ENCODE measurements at regions not wholly inside any gene's neighbourhood (a gene's known extent, or its start where the extent isn't known, plus 50 kb on each side); places are given as distances from the start of the nearest gene placed in this dataset.

DNA sequence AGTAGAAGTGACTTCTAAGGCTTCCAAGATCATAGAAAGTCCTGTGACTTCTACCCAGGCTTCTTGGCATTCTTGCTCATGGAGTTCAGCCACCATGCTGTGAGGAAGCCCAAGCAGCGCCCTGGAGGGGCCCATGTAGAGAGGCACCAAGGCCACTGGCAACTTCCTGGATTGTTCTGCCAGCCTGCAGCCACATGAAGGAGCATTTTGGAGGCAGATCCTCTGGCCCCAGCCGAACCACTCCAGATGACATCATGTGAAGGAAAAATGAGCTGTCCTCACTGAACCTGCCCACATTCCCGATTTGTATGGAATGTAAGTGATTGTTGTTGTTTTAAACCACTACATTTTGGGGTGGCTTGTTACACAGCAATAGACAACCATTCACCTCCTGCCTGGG lies 51.5 kb upstream of the MNX1 start:
- no peak overlapping the region for H3K27ac Mint-ChIP-seq
- no peaks in the 10 kb centered on the region for H3K36me3 Mint-ChIP-seq (ENCODE audit: low read depth)
- no peak overlapping the region for H3K4me3 Mint-ChIP-seq
- no peaks in the 10 kb centered on the region for H3K4me1 Mint-ChIP-seq (ENCODE audit: low read depth)
- H3K9me3 Mint-ChIP-seq = peaks cover 44% of the 10 kb centered on the region
- intact Hi-C loops (cut with micrococcal nuclease) = no loop called here
- H3K27me3 Mint-ChIP-seq = peaks cover 5% of the 10 kb centered on the region

DNA sequence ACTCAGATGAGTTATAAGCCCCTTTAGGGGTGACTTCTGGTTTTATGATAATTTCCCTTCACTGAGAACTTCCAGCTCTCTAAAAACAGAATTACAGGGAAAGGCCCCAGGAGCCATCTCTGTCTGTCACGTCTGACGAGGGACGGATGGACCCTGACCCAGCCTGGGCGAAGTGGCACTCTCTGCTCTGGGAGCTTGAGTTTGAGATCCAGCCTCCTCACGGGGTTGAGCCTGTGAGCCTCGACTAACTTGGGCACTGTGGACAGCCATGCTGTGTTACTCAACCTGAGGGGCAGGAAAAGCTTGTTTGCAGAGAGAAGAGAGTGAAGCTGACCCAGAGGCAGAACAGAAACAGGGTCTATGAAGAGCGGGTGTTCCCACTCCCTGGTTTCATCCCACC lies 54.6 kb upstream of the MNX1 start:
- Mint-ChIP-seq H3K4me3 (no peak overlapping the region), H3K4me1 (ENCODE audit: low read depth) (no peaks in the 10 kb centered on the region), H3K27me3 (peaks cover 6% of the 10 kb centered on the region), H3K27ac (no peak overlapping the region), H3K9me3 (peaks cover 48% of the 10 kb centered on the region), H3K36me3 (ENCODE audit: low read depth) (no peaks in the 10 kb centered on the region)
- intact Hi-C loops (cut with micrococcal nuclease) = no loop called here

DNA sequence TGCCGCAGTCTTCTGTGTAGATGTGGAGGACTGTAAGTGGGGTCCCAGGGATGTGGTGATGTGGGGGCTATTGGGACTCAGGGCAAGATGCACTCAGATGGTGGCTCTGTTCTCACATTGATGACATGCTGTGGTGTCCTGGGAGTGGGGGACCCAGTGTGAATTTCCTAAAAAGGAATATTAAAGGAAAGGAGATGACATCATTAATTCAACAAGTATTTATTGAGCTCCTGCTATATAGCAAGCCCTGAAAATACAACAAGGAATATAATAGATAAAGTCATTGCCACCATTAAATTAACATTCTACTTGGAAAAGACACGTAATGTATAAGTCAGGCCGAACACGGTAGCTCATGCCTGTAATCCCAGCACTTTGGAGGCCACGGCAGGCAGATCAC lies 61.9 kb upstream of the MNX1 start:
- H3K4me3 Mint-ChIP-seq = no peak overlapping the region
- intact Hi-C loops (cut with micrococcal nuclease) = no loop called here
- peaks cover under 1% of the 10 kb centered on the region for H3K9me3 Mint-ChIP-seq
- no peaks in the 10 kb centered on the region for H3K4me1 Mint-ChIP-seq (ENCODE audit: low read depth)
- no peaks in the 10 kb centered on the region for H3K36me3 Mint-ChIP-seq (ENCODE audit: low read depth)
- H3K27me3 Mint-ChIP-seq = peaks cover 35% of the 10 kb centered on the region
- no peak overlapping the region for H3K27ac Mint-ChIP-seq

DNA sequence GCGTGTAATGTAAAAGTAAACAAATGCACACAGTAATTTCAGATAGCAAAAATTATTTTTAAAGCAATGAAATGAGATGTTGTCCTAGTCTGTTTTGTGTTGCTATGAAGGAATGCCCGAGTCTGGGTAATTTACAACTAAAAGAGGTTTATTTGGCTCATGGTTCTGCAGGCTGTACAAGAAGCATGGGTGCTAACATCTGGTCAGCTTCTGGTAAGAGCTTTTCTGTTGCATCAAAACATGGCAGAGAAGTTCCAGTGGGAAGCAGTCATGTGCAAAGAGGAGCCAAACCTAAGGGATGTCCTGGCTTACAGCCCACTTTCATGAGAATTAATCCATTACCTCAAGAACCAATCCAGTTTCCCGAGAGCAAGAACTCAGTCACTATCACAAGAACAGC lies 62.9 kb upstream of the MNX1 start:
- intact Hi-C loops (cut with micrococcal nuclease) = no loop called here

DNA sequence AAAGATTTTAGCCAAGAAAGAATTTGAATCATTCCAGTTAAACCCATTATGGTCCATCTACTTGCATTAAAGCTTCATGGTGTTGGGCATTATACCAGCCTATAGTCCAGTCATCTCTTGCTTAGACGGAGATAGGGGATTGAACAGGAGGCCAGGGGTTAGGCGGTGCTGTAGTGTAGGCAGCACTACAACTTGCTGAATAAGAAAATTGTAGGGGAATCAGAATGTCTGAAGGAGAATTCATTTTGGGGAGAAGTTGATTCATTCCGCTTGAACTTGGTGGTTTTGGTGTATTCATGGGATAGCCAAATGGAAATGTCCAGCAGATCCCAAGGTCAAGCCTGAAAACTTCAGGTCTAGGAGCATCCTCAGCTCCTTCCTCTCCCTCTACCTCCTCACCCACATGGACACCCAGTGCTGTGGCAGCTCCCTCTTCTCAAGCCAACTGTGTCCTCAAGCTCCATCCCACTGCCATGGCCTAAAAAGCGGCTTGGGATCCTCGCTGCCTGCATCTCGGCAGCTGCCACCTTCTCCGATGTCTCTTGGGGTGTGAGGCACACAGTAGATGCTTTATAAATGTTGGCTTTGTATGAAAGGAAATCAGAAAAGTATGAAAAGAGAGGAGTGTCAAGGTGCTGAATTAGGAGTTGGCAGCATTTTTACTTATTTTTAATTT lies 63.6 kb upstream of the MNX1 start:
- intact Hi-C loops (cut with micrococcal nuclease) = no loop called here
- no peaks in the 10 kb centered on the region for H3K4me1 Mint-ChIP-seq (ENCODE audit: low read depth)
- no peak overlapping the region for H3K4me3 Mint-ChIP-seq
- no peaks in the 10 kb centered on the region for H3K9me3 Mint-ChIP-seq
- no peak overlapping the region for H3K27ac Mint-ChIP-seq
- H3K36me3 Mint-ChIP-seq (ENCODE audit: low read depth) = no peaks in the 10 kb centered on the region
- H3K27me3 Mint-ChIP-seq = peaks cover 51% of the 10 kb centered on the region

More for the DNA sequence above, 62.9 kb upstream of the MNX1 start:
- Mint-ChIP-seq H3K27ac (no peak overlapping the region), H3K36me3 (ENCODE audit: low read depth) (no peaks in the 10 kb centered on the region), H3K4me1 (ENCODE audit: low read depth) (no peaks in the 10 kb centered on the region), H3K4me3 (no peak overlapping the region), H3K9me3 (no peaks in the 10 kb centered on the region), H3K27me3 (peaks cover 44% of the 10 kb centered on the region)

DNA sequence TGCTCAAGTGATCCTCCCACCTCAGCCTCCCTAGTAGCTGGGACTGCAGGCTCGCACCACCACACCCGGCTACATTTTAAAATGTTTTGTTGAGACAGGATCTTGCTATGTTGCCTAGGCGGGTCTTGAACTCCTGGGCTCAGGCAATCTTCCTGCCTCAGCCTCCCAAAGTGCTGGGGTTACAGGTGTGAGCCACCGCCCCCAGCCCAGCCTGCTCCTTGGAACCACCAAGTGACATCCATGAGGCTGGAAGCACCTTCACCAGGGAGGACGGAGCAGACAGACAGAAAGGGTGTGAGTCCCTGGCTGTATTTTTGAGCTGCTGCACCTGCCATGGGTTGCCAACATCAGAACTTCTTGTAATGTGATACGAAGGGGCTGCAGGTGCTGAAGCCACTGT lies 62.3 kb upstream of the UBE3C start:
- Mint-ChIP-seq H3K36me3 (ENCODE audit: low read depth) (no peaks in the 10 kb centered on the region), H3K4me1 (ENCODE audit: low read depth) (no peaks in the 10 kb centered on the region), H3K27ac (no peak overlapping the region), H3K27me3 (peaks cover 57% of the 10 kb centered on the region), H3K9me3 (no peaks in the 10 kb centered on the region), H3K4me3 (no peak overlapping the region)
- intact Hi-C loops (cut with micrococcal nuclease) = no loop called here

DNA sequence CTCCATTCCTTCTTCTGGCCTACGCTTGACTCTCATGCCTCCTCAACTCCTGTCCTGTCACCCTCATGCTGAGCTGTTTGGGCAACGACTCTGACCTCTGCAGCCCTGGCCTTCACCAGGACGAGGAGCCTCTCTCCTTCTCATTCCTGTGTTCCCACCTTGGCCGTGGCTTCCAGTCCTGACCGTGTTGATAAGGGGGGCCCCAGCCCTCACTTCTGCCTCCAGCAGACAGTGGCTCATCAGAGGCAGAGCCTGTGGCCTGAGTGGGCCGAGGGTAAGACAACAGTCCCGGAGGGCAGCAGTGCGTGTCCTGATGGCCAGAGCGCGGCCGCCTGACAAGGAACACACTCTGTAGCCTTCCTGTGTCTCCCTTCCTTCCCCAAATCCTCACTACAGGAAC lies 61.7 kb upstream of the UBE3C start:
- intact Hi-C loops (cut with micrococcal nuclease) = no loop called here
- H3K27me3 Mint-ChIP-seq = peaks cover 59% of the 10 kb centered on the region
- no peak overlapping the region for H3K4me3 Mint-ChIP-seq

DNA sequence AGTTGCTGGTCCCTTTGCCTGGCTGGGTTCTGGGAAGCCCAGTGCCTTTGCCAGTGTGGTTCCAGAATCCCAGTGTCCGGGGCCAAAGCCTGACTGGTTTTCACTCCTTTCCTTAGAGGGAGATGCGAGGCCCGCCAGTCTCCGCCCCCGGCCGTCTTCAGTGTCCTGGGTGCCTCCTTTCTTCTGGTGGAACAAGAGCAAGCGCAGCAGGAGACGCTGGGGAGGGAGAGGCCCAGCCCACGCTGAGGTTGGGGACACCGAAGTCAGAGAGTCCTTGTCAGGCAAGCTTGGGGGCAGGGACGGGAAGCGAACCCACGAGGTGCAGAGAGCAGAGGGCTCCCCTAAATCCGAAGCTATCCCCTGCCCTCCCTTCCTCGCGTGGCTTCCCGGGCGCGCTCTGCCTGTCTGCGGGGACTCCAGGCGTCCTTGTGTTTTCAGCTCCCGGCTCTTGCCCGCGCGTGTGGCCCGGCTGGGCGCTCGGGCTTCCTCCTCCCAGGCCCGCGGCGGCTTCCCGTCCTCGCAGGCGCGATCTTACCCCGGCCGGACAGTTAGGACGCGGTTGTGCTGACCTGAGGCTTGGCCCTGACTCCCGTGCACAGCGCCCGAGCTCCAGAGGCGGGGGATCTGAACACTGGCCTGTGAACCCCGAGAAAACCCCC lies 60.6 kb upstream of the UBE3C start:
- no peaks in the 10 kb centered on the region for H3K4me1 Mint-ChIP-seq (ENCODE audit: low read depth)
- no peaks in the 10 kb centered on the region for H3K36me3 Mint-ChIP-seq (ENCODE audit: low read depth)

More for the DNA sequence above, 61.7 kb upstream of the UBE3C start:
- no peaks in the 10 kb centered on the region for H3K36me3 Mint-ChIP-seq (ENCODE audit: low read depth)
- no peaks in the 10 kb centered on the region for H3K4me1 Mint-ChIP-seq (ENCODE audit: low read depth)
- H3K27ac Mint-ChIP-seq = no peak overlapping the region
- H3K9me3 Mint-ChIP-seq = no peaks in the 10 kb centered on the region

DNA sequence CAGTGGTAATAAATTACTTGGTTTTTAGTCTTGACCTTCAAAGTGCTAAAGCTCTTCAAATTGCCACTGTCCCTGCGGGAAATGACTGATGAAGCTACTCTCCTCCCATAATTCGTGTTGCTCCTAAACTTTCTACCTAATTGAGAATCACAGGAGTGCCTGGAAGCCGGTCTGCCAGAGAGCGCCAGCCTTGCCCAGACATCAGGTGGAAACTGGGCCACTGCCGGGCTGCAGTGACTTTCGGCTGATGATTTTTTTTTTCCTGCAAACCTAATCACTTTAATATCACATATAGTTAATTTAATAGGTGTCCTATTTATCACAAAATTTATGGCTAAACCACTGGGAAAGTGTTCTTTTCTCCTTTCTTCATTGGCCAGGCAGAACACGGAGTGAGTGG lies 59.6 kb upstream of the UBE3C start:
- Mint-ChIP-seq H3K9me3 (peaks cover 11% of the 10 kb centered on the region), H3K36me3 (ENCODE audit: low read depth) (no peaks in the 10 kb centered on the region), H3K27me3 (peaks cover 57% of the 10 kb centered on the region), H3K27ac (no peak overlapping the region), H3K4me1 (ENCODE audit: low read depth) (no peaks in the 10 kb centered on the region), H3K4me3 (no peak overlapping the region)
- intact Hi-C loops (cut with micrococcal nuclease) = no loop called here

More for the DNA sequence above, 60.6 kb upstream of the UBE3C start:
- intact Hi-C loops (cut with micrococcal nuclease) = no loop called here
- no peak overlapping the region for H3K27ac Mint-ChIP-seq
- H3K27me3 Mint-ChIP-seq = peaks cover 60% of the 10 kb centered on the region
- H3K9me3 Mint-ChIP-seq = peaks cover 6% of the 10 kb centered on the region
- no peak overlapping the region for H3K4me3 Mint-ChIP-seq

DNA sequence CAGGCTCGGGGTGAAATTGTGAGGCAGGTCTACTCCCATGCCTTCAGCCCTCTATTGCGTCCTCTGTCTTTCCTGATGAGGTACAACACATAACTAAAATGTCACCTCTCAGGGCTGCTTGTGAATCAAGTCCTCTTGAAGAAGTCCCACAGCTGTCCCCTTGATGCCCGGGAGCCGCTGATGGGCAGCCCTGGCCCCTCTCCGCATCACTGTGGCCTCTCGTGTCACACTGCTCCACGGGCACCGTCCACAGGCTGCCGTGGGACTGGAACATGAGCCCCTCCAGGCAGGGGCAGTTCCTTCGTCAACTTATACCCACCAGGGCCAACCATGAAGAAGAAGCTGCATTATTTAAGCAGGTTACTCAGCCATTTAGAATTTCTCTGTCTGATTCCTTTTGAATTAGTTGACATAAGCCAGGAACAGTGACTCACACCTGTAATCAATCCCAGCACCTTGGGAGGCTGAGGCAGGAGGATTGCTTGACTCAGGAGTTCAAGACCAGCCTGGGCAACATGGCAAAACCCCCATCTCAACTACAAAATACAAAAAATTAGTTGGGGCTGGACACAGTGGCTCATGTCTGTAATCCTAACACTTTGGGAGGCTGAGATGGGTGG lies 58.5 kb upstream of the UBE3C start:
- intact Hi-C loops (cut with micrococcal nuclease) = no loop called here
- no peaks in the 10 kb centered on the region for H3K36me3 Mint-ChIP-seq (ENCODE audit: low read depth)
- H3K27me3 Mint-ChIP-seq = peaks cover 53% of the 10 kb centered on the region
- no peak overlapping the region for H3K27ac Mint-ChIP-seq
- H3K9me3 Mint-ChIP-seq = peaks cover 20% of the 10 kb centered on the region
- H3K4me1 Mint-ChIP-seq (ENCODE audit: low read depth) = no peaks in the 10 kb centered on the region
- no peak overlapping the region for H3K4me3 Mint-ChIP-seq

DNA sequence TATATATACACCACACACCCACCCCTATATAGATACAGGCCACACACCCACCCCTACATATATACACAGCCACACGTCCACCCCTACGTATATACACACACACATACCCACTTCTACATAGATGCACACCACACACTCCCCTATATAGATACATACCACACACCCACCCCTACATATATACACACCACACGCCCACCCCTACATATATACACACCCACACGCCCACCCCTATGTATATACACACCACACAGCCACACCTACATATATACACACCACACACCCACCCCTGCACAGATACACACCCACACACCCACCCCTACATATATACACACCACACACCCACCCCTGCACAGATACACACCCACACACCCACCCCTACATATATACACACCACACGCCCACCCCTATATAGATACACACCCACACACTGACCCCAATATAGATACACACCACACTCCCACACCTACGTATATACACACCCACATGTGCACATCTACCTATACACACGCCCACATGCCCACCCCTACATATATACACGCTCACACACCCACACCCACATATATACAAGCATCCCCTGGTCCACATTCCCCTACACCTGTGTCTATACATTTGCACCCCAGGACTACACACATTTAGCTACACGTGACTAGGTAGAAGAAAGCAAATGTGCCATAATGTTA lies 52.1 kb upstream of the UBE3C start:
- Mint-ChIP-seq H3K4me1 (ENCODE audit: low read depth) (no peaks in the 10 kb centered on the region), H3K4me3 (no peak overlapping the region), H3K36me3 (ENCODE audit: low read depth) (no peaks in the 10 kb centered on the region), H3K27me3 (peaks cover 16% of the 10 kb centered on the region), H3K27ac (no peak overlapping the region), H3K9me3 (peaks cover 20% of the 10 kb centered on the region)
- intact Hi-C loops (cut with micrococcal nuclease) = no loop called here

DNA sequence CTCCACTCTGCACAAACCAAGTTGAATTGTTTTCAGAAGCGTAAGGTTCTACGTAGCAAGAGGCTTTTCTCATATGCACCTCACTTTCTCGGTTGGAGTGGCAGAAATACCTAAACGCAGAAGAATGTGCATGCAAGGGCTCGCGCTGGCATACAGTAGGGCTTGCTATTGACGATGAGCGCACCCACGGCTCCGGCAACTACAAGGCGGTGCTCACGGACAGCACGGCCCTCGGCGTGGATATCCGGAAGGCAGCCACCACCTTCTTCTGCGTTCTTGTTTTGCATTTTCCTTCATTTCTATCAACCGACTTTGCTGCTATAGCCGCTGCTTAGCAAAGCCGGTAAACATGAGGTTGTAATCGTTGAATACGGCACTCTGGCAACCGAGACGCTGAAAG lies 51.1 kb upstream of the UBE3C start:
- Mint-ChIP-seq H3K9me3 (peaks cover 19% of the 10 kb centered on the region), H3K36me3 (ENCODE audit: low read depth) (no peaks in the 10 kb centered on the region), H3K4me1 (ENCODE audit: low read depth) (no peaks in the 10 kb centered on the region), H3K27ac (no peak overlapping the region), H3K27me3 (peaks cover 10% of the 10 kb centered on the region), H3K4me3 (no peak overlapping the region)
- intact Hi-C loops (cut with micrococcal nuclease) = no loop called here

DNA sequence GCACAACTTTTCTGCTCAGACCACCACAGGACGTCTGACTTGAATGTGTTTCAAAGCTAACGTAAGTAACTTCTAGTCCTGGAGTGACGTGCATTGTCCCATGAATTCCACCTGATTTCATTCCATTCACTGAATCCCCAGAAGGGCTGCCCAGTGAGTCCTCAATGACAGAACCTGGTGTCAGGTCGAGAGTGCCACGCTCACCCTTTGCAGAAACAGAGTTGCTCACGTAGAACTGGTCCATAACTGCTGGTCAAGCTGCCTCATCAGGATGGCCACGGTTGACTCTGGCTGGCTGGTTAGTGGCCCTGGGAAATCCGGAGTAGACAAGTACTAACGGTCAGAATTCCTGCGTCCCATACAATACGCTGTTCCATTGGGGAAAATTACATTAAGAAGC lies 50.6 kb upstream of the UBE3C start:
- Mint-ChIP-seq H3K4me3 (no peak overlapping the region), H3K4me1 (ENCODE audit: low read depth) (no peaks in the 10 kb centered on the region)

More for the DNA sequence above, 50.6 kb upstream of the UBE3C start:
- intact Hi-C loops (cut with micrococcal nuclease) = no loop called here
- peaks cover 15% of the 10 kb centered on the region for H3K9me3 Mint-ChIP-seq
- H3K36me3 Mint-ChIP-seq (ENCODE audit: low read depth) = no peaks in the 10 kb centered on the region
- H3K27me3 Mint-ChIP-seq = peaks cover 11% of the 10 kb centered on the region
- H3K27ac Mint-ChIP-seq = no peak overlapping the region

All from dendritic cell treated with granulocyte-macrophage colony-stimulating factor and Interleukin-4, amounts not matched to agents 40 ng/mL and 50 ng/mL, for 4 days (primary cell).